ENCODE measurements at regions not wholly inside any gene's neighbourhood (a gene's known extent, or its start where the extent isn't known, plus 50 kb on each side); places are given as distances from the start of the nearest gene placed in this dataset.
A peak's percentile ranks its signal among the peaks of the same experiment; 100 is the strongest.

DNA sequence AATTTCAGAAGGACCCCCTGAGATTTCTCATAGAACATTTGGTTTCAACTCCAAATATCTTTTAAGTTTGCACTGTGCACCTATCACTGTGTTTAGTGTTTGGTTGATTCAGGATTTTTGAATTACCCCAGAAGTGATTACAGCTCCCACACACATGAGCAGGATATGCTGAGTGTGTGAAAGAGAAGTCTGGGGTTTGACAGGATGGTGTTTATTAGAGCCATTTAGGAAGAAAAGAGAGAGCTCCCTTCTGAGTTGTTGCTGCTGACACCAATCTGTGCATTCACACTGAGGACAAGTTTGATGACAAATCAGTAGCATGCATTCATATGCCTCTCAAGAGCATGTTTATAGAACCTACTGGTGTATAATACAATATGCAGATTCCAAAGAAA is 118.1 kb downstream of the RPL22L1 start:
- no peak for FAIRE-seq
- H3K9ac ChIP-seq (ENCODE audit: control insufficient read depth, extremely low read depth, insufficient read depth, low read length), result peak overlapping the region; percentile 1
- TF ChIP-seq EZH2 (IDR thresholded peaks at IDR 0.05; ENCODE audit: low read length) (no peak), CTCF (optimal IDR thresholded peaks at IDR 0.05 in 1 of 3, IDR thresholded peaks at IDR 0.05 in 1 of 3, conservative IDR thresholded peaks at IDR 0.05 in 1 of 3; ENCODE audit: extremely low read depth in 1 of 3, insufficient read depth in 2 of 3, low read length in 3 of 3) (no peak)
- H3K4me3 ChIP-seq (ENCODE audit: control insufficient read depth in 2 of 3, extremely low read depth in 1 of 3, insufficient read depth in 2 of 3, low read depth in 1 of 3, low read length in 3 of 3), result no peak overlapping the region
- H3K9me3 ChIP-seq (ENCODE audit: control insufficient read depth, low read depth, low read length), result no peaks in the 10 kb centered on the region
- no peak overlapping the region for H2AFZ ChIP-seq (ENCODE audit: control insufficient read depth, low read length)
- H3K4me2 ChIP-seq (ENCODE audit: control insufficient read depth, extremely low read depth, insufficient read depth, low read depth, low read length), result peak overlapping the region; percentile 47
- H4K20me1 ChIP-seq (ENCODE audit: control insufficient read depth, extremely low read depth, insufficient read depth, low read length), result no peaks in the 10 kb centered on the region
- H3K79me2 ChIP-seq (ENCODE audit: control insufficient read depth, insufficient read depth, low read length), result no peaks in the 10 kb centered on the region
- DNase-seq (ENCODE audit: low read depth, low spot score), result no peak
- no peaks in the 10 kb centered on the region for H3K36me3 ChIP-seq (ENCODE audit: control insufficient read depth in 2 of 2, extremely low read depth in 1 of 2, insufficient read depth in 2 of 2, low read length in 2 of 2)
- H3K4me1 ChIP-seq (ENCODE audit: control insufficient read depth, extremely low read depth, insufficient read depth, low read length), result peaks cover 46% of the 10 kb centered on the region
- dilution Hi-C loops (cut with MboI; ENCODE audit: extremely low pct_ligation_motif_present, low sequenced_read_pairs), result no loop called here
- no peaks in the 10 kb centered on the region for H3K9me1 ChIP-seq (ENCODE audit: control insufficient read depth, extremely low read depth, insufficient read depth, low read length)
- H3K27me3 ChIP-seq (ENCODE audit: control insufficient read depth, extremely low read depth, insufficient read depth, low read length), result no peaks in the 10 kb centered on the region
- H3K27ac ChIP-seq (ENCODE audit: control insufficient read depth, insufficient read depth, low read length), result peak overlapping the region; percentile 73

GRCh38 chr3:170751083-170751898 is 118.7 kb downstream of the RPL22L1 start:
- Histone ChIP-seq H3K36me3 (ENCODE audit: control insufficient read depth in 2 of 2, extremely low read depth in 1 of 2, insufficient read depth in 2 of 2, low read length in 2 of 2) (no peaks in the 10 kb centered on the region), H3K4me3 (ENCODE audit: control insufficient read depth in 2 of 3, extremely low read depth in 1 of 3, insufficient read depth in 2 of 3, low read depth in 1 of 3, low read length in 3 of 3) (no peak overlapping the region), H3K27ac (ENCODE audit: control insufficient read depth, insufficient read depth, low read length) (peak overlapping the region; percentile 73), H3K9ac (ENCODE audit: control insufficient read depth, extremely low read depth, insufficient read depth, low read length) (peak overlapping the region; percentile 10), H3K4me1 (ENCODE audit: control insufficient read depth, extremely low read depth, insufficient read depth, low read length) (peaks cover 50% of the 10 kb centered on the region), H3K9me1 (ENCODE audit: control insufficient read depth, extremely low read depth, insufficient read depth, low read length) (no peaks in the 10 kb centered on the region), H3K9me3 (ENCODE audit: control insufficient read depth, low read depth, low read length) (no peaks in the 10 kb centered on the region), H3K27me3 (ENCODE audit: control insufficient read depth, extremely low read depth, insufficient read depth, low read length) (no peaks in the 10 kb centered on the region), H4K20me1 (ENCODE audit: control insufficient read depth, extremely low read depth, insufficient read depth, low read length) (no peaks in the 10 kb centered on the region), H3K4me2 (ENCODE audit: control insufficient read depth, extremely low read depth, insufficient read depth, low read depth, low read length) (peak overlapping the region; percentile 47), H2AFZ (ENCODE audit: control insufficient read depth, low read length) (no peak overlapping the region), H3K79me2 (ENCODE audit: control insufficient read depth, insufficient read depth, low read length) (no peaks in the 10 kb centered on the region)
- TF ChIP-seq EZH2 (IDR thresholded peaks at IDR 0.05; ENCODE audit: low read length) (no peak), CTCF (optimal IDR thresholded peaks at IDR 0.05 in 1 of 3, IDR thresholded peaks at IDR 0.05 in 1 of 3, conservative IDR thresholded peaks at IDR 0.05 in 1 of 3; ENCODE audit: extremely low read depth in 1 of 3, insufficient read depth in 2 of 3, low read length in 3 of 3) (no peak)
- DNase-seq (ENCODE audit: low read depth, low spot score) (no peak), FAIRE-seq (peak; percentile 89)
- dilution Hi-C loops (cut with MboI; ENCODE audit: extremely low pct_ligation_motif_present, low sequenced_read_pairs), result no loop called here
